ENCODE measurements at regions not wholly inside any gene's neighbourhood (a gene's known extent, or its start where the extent isn't known, plus 50 kb on each side); places are given as distances from the start of the nearest gene placed in this dataset.

GRCh38 chr3:23094890-23095462, 108.2 kb upstream of the UBE2E2 start:
- H4K20me1 ChIP-seq (ENCODE audit: insufficient read depth): no peaks in the 10 kb centered on the region
- H3K79me2 ChIP-seq (ENCODE audit: insufficient read depth, low read length): no peaks in the 10 kb centered on the region
- H3K36me3 ChIP-seq (ENCODE audit: control insufficient read depth in 1 of 2, insufficient read depth in 2 of 2, low read length in 2 of 2): no peaks in the 10 kb centered on the region
- peaks cover 3 to 4% of the 10 kb centered on the region in 2 experiments; a peak in 2 of 4 replicates for H3K4me1 ChIP-seq (ENCODE audit: control insufficient read depth in 1 of 2, insufficient read depth in 2 of 2, low read length in 2 of 2)
- RAD21 ChIA-PET (ENCODE audit: low non-redundant PET in 1 of 2, low total read pairs in 2 of 2, uncharacterized antibody in 2 of 2, unreplicated experiment in 2 of 2): no interaction called here
- H3K9ac ChIP-seq (ENCODE audit: low read length): no peak overlapping the region
- no peak overlapping the region for H3K4me2 ChIP-seq (ENCODE audit: low read length)
- intact Hi-C loops (cut with micrococcal nuclease): no loop called here
- no peak overlapping the region for H3K4me3 ChIP-seq (replicated peaks in 1 of 2; ENCODE audit: low read depth in 1 of 2, low read length in 2 of 2)
- CTCF ChIA-PET: no interaction called here
- DNase-seq (ENCODE audit: low read depth, low spot score): peak; percentile 26
- no peaks in the 10 kb centered on the region for H3K9me2 ChIP-seq (ENCODE audit: insufficient read depth)
- H3K9me3 ChIP-seq (ENCODE audit: control insufficient read depth in 1 of 2, insufficient read depth in 1 of 2, low read depth in 1 of 2, low read length in 2 of 2): no peaks in the 10 kb centered on the region
- no TSS peak for BruUV-seq (replicated peaks)
- H3K27ac ChIP-seq (ENCODE audit: low read depth, low read length): no peak overlapping the region
- ATAC-seq: peak; percentile 30; the same call in 1 of the 2 replicates
- POLR2A ChIA-PET: no interaction called here
- H3K27me3 ChIP-seq (ENCODE audit: insufficient read depth, low read length): no peaks in the 10 kb centered on the region
- no peak overlapping the region for H2AFZ ChIP-seq (ENCODE audit: low read depth, low read length, poor library complexity, severe bottlenecking)
- TF ChIP-seq EGR1 (IDR thresholded peaks at IDR 0.05; ENCODE audit: low read depth): no peak
- no peak for TF ChIP-seq ZNF274 (IDR thresholded peaks at IDR 0.05; ENCODE audit: low read depth, low read length)
- no peak for TF ChIP-seq RAD21 (IDR thresholded peaks at IDR 0.05; ENCODE audit: low read depth)
- TF ChIP-seq JUND (IDR thresholded peaks at IDR 0.05): peak; percentile 76
- TF ChIP-seq CTCF (IDR thresholded peaks at IDR 0.05 in 2 of 3, conservative IDR thresholded peaks at IDR 0.05 in 1 of 3; ENCODE audit: borderline replicate concordance in 1 of 3, insufficient read depth in 1 of 3, low read depth in 2 of 3, low read length in 2 of 3): no peak
- TF ChIP-seq ZFX (IDR thresholded peaks at IDR 0.05): no peak
- TF ChIP-seq POLR2AphosphoS5 (IDR thresholded peaks at IDR 0.05; ENCODE audit: low read depth, low read length): no peak
- no peak for TF ChIP-seq YY1 (IDR thresholded peaks at IDR 0.05; ENCODE audit: extremely low read depth, insufficient replicate concordance, low read depth, low read length)
- peak; percentile 52; the same call in 1 of the 2 replicates for TF ChIP-seq CBX3 (IDR thresholded peaks at IDR 0.05; ENCODE audit: low read depth)
- no peak for TF ChIP-seq EZH2 (IDR thresholded peaks at IDR 0.05)
- TF ChIP-seq ATF3 (IDR thresholded peaks at IDR 0.05): no peak
- TF ChIP-seq SIN3A (IDR thresholded peaks at IDR 0.05; ENCODE audit: low read depth): no peak
- TF ChIP-seq, protein P1, sequence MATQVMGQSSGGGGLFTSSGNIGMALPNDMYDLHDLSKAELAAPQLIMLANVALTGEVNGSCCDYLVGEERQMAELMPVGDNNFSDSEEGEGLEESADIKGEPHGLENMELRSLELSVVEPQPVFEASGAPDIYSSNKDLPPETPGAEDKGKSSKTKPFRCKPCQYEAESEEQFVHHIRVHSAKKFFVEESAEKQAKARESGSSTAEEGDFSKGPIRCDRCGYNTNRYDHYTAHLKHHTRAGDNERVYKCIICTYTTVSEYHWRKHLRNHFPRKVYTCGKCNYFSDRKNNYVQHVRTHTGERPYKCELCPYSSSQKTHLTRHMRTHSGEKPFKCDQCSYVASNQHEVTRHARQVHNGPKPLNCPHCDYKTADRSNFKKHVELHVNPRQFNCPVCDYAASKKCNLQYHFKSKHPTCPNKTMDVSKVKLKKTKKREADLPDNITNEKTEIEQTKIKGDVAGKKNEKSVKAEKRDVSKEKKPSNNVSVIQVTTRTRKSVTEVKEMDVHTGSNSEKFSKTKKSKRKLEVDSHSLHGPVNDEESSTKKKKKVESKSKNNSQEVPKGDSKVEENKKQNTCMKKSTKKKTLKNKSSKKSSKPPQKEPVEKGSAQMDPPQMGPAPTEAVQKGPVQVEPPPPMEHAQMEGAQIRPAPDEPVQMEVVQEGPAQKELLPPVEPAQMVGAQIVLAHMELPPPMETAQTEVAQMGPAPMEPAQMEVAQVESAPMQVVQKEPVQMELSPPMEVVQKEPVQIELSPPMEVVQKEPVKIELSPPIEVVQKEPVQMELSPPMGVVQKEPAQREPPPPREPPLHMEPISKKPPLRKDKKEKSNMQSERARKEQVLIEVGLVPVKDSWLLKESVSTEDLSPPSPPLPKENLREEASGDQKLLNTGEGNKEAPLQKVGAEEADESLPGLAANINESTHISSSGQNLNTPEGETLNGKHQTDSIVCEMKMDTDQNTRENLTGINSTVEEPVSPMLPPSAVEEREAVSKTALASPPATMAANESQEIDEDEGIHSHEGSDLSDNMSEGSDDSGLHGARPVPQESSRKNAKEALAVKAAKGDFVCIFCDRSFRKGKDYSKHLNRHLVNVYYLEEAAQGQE (IDR thresholded peaks at IDR 0.05; ENCODE audit: low read depth): no peak
- TF ChIP-seq FOSL1 (IDR thresholded peaks at IDR 0.05; ENCODE audit: low read depth): peak; percentile 85
- TF ChIP-seq CEBPB (IDR thresholded peaks at IDR 0.05; ENCODE audit: low read depth): 0 out of 2 replicates have a peak, but pooled peaks have one; percentile 25
- TF ChIP-seq, protein P2, sequence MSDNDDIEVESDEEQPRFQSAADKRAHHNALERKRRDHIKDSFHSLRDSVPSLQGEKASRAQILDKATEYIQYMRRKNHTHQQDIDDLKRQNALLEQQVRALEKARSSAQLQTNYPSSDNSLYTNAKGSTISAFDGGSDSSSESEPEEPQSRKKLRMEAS (IDR thresholded peaks at IDR 0.05): no peak
- TF ChIP-seq, protein P3, sequence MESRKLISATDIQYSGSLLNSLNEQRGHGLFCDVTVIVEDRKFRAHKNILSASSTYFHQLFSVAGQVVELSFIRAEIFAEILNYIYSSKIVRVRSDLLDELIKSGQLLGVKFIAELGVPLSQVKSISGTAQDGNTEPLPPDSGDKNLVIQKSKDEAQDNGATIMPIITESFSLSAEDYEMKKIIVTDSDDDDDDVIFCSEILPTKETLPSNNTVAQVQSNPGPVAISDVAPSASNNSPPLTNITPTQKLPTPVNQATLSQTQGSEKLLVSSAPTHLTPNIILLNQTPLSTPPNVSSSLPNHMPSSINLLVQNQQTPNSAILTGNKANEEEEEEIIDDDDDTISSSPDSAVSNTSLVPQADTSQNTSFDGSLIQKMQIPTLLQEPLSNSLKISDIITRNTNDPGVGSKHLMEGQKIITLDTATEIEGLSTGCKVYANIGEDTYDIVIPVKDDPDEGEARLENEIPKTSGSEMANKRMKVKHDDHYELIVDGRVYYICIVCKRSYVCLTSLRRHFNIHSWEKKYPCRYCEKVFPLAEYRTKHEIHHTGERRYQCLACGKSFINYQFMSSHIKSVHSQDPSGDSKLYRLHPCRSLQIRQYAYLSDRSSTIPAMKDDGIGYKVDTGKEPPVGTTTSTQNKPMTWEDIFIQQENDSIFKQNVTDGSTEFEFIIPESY (IDR thresholded peaks at IDR 0.05; ENCODE audit: extremely low read depth, insufficient replicate concordance, low read length): no peak
- no peak for TF ChIP-seq POLR2A (IDR thresholded peaks at IDR 0.05; ENCODE audit: borderline replicate concordance, extremely low read depth, insufficient read depth, insufficient read length)
- TF ChIP-seq SP1 (IDR thresholded peaks at IDR 0.05; ENCODE audit: low read depth): peak; percentile 41
- TF ChIP-seq TCF7L2 (IDR thresholded peaks at IDR 0.05; ENCODE audit: borderline replicate concordance, extremely low read depth, insufficient read depth, insufficient read length): peak; percentile 28
- TF ChIP-seq ELF1 (IDR thresholded peaks at IDR 0.05; ENCODE audit: borderline replicate concordance, low read depth): no peak
